Peyer's patch (tissue), 4 donors: ENCODE measurements at regions not wholly inside any gene's neighbourhood (a gene's known extent, or its start where the extent isn't known, plus 50 kb on each side); places are given as distances from the start of the nearest gene placed in this dataset.

Experiments used
- DNase-seq, 3 donors: peaks; one replicate each; pipeline ENCODE4 v3.0.0-alpha.2; 2017 to 2019
- H3K27ac ChIP-seq, 4 donors: fragments of 200-600 bp; sonication (generic); one replicate each; pipeline ENCODE4 v1.5.1; 2016 to 2019
- H3K27me3 ChIP-seq, 2 donors: fragments of 200-600 bp; sonication (generic); one replicate each; pipeline ENCODE4 v1.5.1; 2019
- H3K36me3 ChIP-seq, 3 donors: fragments of 200-600 bp; sonication (generic); one replicate each; pipeline ENCODE4 v1.5.1; 2016 to 2019
- H3K4me1 ChIP-seq, 4 donors: fragments of 200-600 bp; sonication (generic); one replicate each; pipeline ENCODE4 v1.5.1; 2016 to 2019
- H3K4me3 ChIP-seq, 4 donors: fragments of 200-600 bp; sonication (generic); 1 replicate in 3 of 4; 2 replicates in 1 of 4; pipeline ENCODE4 v1.5.1; 2016 to 2019; ENCODE audit warnings: mild to moderate bottlenecking in 1 of 4
- H3K9me3 ChIP-seq, 4 donors: fragments of 200-600 bp; sonication (generic); one replicate each; pipeline ENCODE4 v1.5.1; 2016 to 2019; ENCODE audit warnings: mild to moderate bottlenecking in 1 of 4
- CTCF ChIP-seq, 6 experiments: fragments of 450-650 bp in 4 of 6; fragments of 200-600 bp in 2 of 6; sonication (generic) in 1 of 6; IDR thresholded peaks; one replicate each; pipeline ENCODE4 v1.5.1; 2017 to 2019; ENCODE audit warnings: antibody characterized with exemption in 6 of 6, mild to moderate bottlenecking in 3 of 6, moderate library complexity in 1 of 6
- POLR2A ChIP-seq, 2 donors: fragments of 450-650 bp; IDR thresholded peaks; one replicate each; pipeline ENCODE4 v1.5.1; 2017; ENCODE audit warnings: antibody characterized with exemption in 2 of 2, mild to moderate bottlenecking in 2 of 2, moderate library complexity in 2 of 2

- H3K36me3 ChIP-seq, result no peaks in the 10 kb centered on the region
- no peak overlapping the region for H3K27ac ChIP-seq
- DNase-seq, result no peak
- TF ChIP-seq CTCF (IDR thresholded peaks at IDR 0.05) (no peak), POLR2A (IDR thresholded peaks at IDR 0.05) (no peak)
- no peaks in the 10 kb centered on the region for H3K27me3 ChIP-seq
- H3K4me3 ChIP-seq, result no peak overlapping the region
- H3K9me3 ChIP-seq, result peaks cover 0 to 5% (median 0%) of the 10 kb centered on the region in 4 donors
- H3K4me1 ChIP-seq, result no peaks in the 10 kb centered on the region
These were observed 52.6 kb upstream of the FANCC start for GRCh38 chr9:95370064-95370463.

- peaks cover 0 to 5% (median 0%) of the 10 kb centered on the region in 4 donors for H3K9me3 ChIP-seq
- H3K27me3 ChIP-seq, result no peaks in the 10 kb centered on the region
- H3K4me3 ChIP-seq, result no peak overlapping the region
- no peak for TF ChIP-seq POLR2A (IDR thresholded peaks at IDR 0.05)
- TF ChIP-seq CTCF (IDR thresholded peaks at IDR 0.05), result no peak
- no peak overlapping the region for H3K27ac ChIP-seq
- H3K4me1 ChIP-seq, result no peaks in the 10 kb centered on the region
- no peak for DNase-seq
- H3K36me3 ChIP-seq, result no peaks in the 10 kb centered on the region
These were observed 51.1 kb upstream of the FANCC start for GRCh38 chr9:95368377-95369160.
